PC-9 (cell line): ENCODE measurements at regions not wholly inside any gene's neighbourhood (a gene's known extent, or its start where the extent isn't known, plus 50 kb on each side); places are given as distances from the start of the nearest gene placed in this dataset.

Source experiments
- BruUV-seq: library from RNA; stranded (reverse); fragments of 400-500 nt; replicated peaks from 2 replicates; lab custom pipeline; 2021; lab: Mats Ljungman, UMichigan
- CTCF ChIA-PET: fragments of 300-600 bp; sonication (Branson Sonifier 250); formaldehyde crosslinking; loops from one replicate; lab custom pipeline; 2022; ENCODE audit warnings: antibody characterized with exemption; lab: Charles Lee
- POLR2A ChIA-PET: fragments of 300-600 bp; sonication (Branson Sonifier 250); formaldehyde crosslinking; loops from one replicate; lab custom pipeline; 2022; ENCODE audit warnings: antibody characterized with exemption; ENCODE audit not compliant: unreplicated experiment; lab: Charles Lee
- DNase-seq, 2 experiments: peaks; one replicate each; pipeline versions ENCODE4 v3.0.0 to v3.0.0-alpha.2; 2015 to 2022; ENCODE audit warnings: mixed read lengths in 1 of 2
- H2AFZ ChIP-seq: fragments of 200-600 bp; sonication (generic); 2 replicates; pipeline ENCODE4 v1.8.1; 2017; ENCODE audit warnings: antibody characterized with exemption
- H3F3A ChIP-seq: fragments of 200-600 bp; sonication (generic); 2 replicates; pipeline ENCODE4 v1.8.1; 2017; ENCODE audit warnings: antibody characterized with exemption, mild to moderate bottlenecking, low read depth; ENCODE audit not compliant: insufficient read depth
- H3K27ac ChIP-seq: fragments of 200-600 bp; sonication (generic); 2 replicates; pipeline ENCODE4 v1.6.1; 2016; ENCODE audit warnings: mixed run types
- H3K27me3 ChIP-seq: fragments of 200-600 bp; sonication (generic); 2 replicates; pipeline ENCODE4 v1.6.1; 2016; ENCODE audit warnings: low read depth, mixed run types; ENCODE audit not compliant: insufficient read depth
- H3K36me3 ChIP-seq: fragments of 200-600 bp; sonication (generic); 2 replicates; pipeline ENCODE4 v1.6.1; 2016; ENCODE audit warnings: low read depth, mixed run types
- H3K4me1 ChIP-seq: fragments of 200-600 bp; sonication (generic); replicated peaks from 2 replicates; pipeline ENCODE4 v1.6.1; 2016; ENCODE audit warnings: mixed run types; ENCODE audit not compliant: insufficient read depth
- H3K4me2 ChIP-seq: fragments of 200-600 bp; sonication (generic); 2 replicates; pipeline ENCODE4 v1.6.1; 2017; ENCODE audit warnings: mixed run types
- H3K4me3 ChIP-seq: fragments of 200-600 bp; sonication (generic); 2 replicates; pipeline ENCODE4 v1.6.1; 2016; ENCODE audit warnings: mixed run types
- H3K79me2 ChIP-seq: fragments of 200-600 bp; sonication (generic); 2 replicates; pipeline ENCODE4 v1.6.1; 2017; ENCODE audit warnings: low read depth, mixed run types
- H3K9me2 ChIP-seq: fragments of 200-600 bp; sonication (generic); 2 replicates; pipeline ENCODE4 v1.8.1; 2017; ENCODE audit warnings: mild to moderate bottlenecking; ENCODE audit not compliant: insufficient read depth
- H3K9me3 ChIP-seq: fragments of 200-600 bp; sonication (generic); 2 replicates; pipeline ENCODE4 v1.8.1; 2016; ENCODE audit warnings: low read depth; ENCODE audit not compliant: insufficient read depth
- H4K20me1 ChIP-seq: fragments of 200-600 bp; sonication (generic); 2 replicates; pipeline ENCODE4 v1.8.1; 2017; ENCODE audit not compliant: insufficient read depth
- EZH2 ChIP-seq: fragments of 200-600 bp; sonication (generic); IDR thresholded peaks from 2 replicates; pipeline ENCODE4 v1.8.0; 2017; ENCODE audit warnings: antibody characterized with exemption, low read depth
- intact Hi-C: fragments of 100-400 bp; cut with micrococcal nuclease; formaldehyde crosslinking; loops from one replicate; pipeline ENCODE4 v1.10.0; 2022; ENCODE audit not compliant: unreplicated experiment
- TF ChIP-seq, protein P1 (sequence below): fragments of 200-600 bp; sonication (generic); conservative IDR thresholded peaks from 2 replicates; pipeline ENCODE4 v1.6.1; 2017; ENCODE audit warnings: mixed run types, antibody characterized with exemption, mild to moderate bottlenecking, moderate library complexity

GRCh38 chr4:53778155-53778554 is 186.9 kb upstream of the LNX1 start:
- BruUV-seq = no TSS peak
- Histone ChIP-seq H3K79me2 (no peaks in the 10 kb centered on the region), H3K27ac (no peak overlapping the region)

GRCh38 chr4:53777244-53777984 is 186.1 kb upstream of the LNX1 start:
- POLR2A ChIA-PET = no interaction called here
- intact Hi-C loops = no loop called here
- DNase-seq = no peak
- Histone ChIP-seq H3K4me2 (no peak overlapping the region), H3K4me1 (no peaks in the 10 kb centered on the region), H3K27ac (no peak overlapping the region), H3K4me3 (no peak overlapping the region), H3K79me2 (no peaks in the 10 kb centered on the region), H2AFZ (no peak overlapping the region), H3K36me3 (no peaks in the 10 kb centered on the region), H3F3A (no peaks in the 10 kb centered on the region), H3K27me3 (no peaks in the 10 kb centered on the region), H3K9me3 (no peaks in the 10 kb centered on the region), H3K9me2 (peaks cover 5% of the 10 kb centered on the region; the same call in 1 of the 2 replicates), H4K20me1 (no peaks in the 10 kb centered on the region)
- CTCF ChIA-PET = no interaction called here
- TF ChIP-seq EZH2 = no peak
- TF ChIP-seq, protein P1, sequence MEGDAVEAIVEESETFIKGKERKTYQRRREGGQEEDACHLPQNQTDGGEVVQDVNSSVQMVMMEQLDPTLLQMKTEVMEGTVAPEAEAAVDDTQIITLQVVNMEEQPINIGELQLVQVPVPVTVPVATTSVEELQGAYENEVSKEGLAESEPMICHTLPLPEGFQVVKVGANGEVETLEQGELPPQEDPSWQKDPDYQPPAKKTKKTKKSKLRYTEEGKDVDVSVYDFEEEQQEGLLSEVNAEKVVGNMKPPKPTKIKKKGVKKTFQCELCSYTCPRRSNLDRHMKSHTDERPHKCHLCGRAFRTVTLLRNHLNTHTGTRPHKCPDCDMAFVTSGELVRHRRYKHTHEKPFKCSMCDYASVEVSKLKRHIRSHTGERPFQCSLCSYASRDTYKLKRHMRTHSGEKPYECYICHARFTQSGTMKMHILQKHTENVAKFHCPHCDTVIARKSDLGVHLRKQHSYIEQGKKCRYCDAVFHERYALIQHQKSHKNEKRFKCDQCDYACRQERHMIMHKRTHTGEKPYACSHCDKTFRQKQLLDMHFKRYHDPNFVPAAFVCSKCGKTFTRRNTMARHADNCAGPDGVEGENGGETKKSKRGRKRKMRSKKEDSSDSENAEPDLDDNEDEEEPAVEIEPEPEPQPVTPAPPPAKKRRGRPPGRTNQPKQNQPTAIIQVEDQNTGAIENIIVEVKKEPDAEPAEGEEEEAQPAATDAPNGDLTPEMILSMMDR = no peak
- BruUV-seq = no TSS peak

More at GRCh38 chr4:53778155-53778554, 186.9 kb upstream of the LNX1 start:
- ChIA-PET CTCF (no interaction called here), POLR2A (no interaction called here)
- no peaks in the 10 kb centered on the region for H4K20me1 ChIP-seq
- peaks cover 5% of the 10 kb centered on the region; the same call in 1 of the 2 replicates for H3K9me2 ChIP-seq
- no peak overlapping the region for H3K4me2 ChIP-seq
- H3K4me1 ChIP-seq = no peaks in the 10 kb centered on the region
- TF ChIP-seq, protein P1 = no peak
- no peak for TF ChIP-seq EZH2
- no peak for DNase-seq
- H3F3A ChIP-seq = no peaks in the 10 kb centered on the region
- H3K9me3 ChIP-seq = no peaks in the 10 kb centered on the region
- no peak overlapping the region for H3K4me3 ChIP-seq
- H3K27me3 ChIP-seq = no peaks in the 10 kb centered on the region
- H3K36me3 ChIP-seq = no peaks in the 10 kb centered on the region
- no peak overlapping the region for H2AFZ ChIP-seq
- intact Hi-C loops = no loop called here

DNA sequence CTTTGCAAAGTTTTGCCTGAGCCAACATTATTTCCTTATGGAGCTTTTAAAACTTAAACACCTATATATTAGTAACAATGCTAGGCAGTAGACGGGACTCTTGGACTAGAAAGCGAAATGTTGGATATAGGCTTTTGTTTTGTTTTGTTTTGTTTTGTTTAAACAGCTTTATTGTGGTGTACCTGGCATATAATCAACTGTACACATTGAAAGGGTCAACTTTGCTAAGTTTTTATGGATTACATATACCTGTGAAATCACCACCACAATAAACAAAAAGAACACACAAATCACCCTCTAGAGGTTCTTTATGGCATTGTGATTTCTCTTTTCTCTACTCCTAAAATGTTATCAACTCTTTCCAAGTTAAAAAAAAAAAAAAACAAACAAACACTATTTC is 184.9 kb upstream of the LNX1 start:
- Histone ChIP-seq H3K9me3 (no peaks in the 10 kb centered on the region), H3K36me3 (no peaks in the 10 kb centered on the region), H3K27me3 (no peaks in the 10 kb centered on the region), H3K27ac (no peak overlapping the region), H4K20me1 (no peaks in the 10 kb centered on the region), H2AFZ (no peak overlapping the region), H3F3A (no peaks in the 10 kb centered on the region), H3K4me2 (no peak overlapping the region), H3K9me2 (peaks cover 5% of the 10 kb centered on the region; the same call in 1 of the 2 replicates), H3K79me2 (no peaks in the 10 kb centered on the region), H3K4me3 (no peak overlapping the region), H3K4me1 (no peaks in the 10 kb centered on the region)
- BruUV-seq = no TSS peak
- intact Hi-C loops = no loop called here
- TF ChIP-seq, protein P1 = no peak
- TF ChIP-seq EZH2 = no peak
- CTCF ChIA-PET = interaction anchor here (0.7 kb wide), 1 partner anchor 46 kb away, joined by 11 read pairs; no protein-coding TSS in a partner anchor
- POLR2A ChIA-PET = no interaction called here
- no peak for DNase-seq
